ENCODE measurements at regions not wholly inside any gene's neighbourhood (a gene's known extent, or its start where the extent isn't known, plus 50 kb on each side); places are given as distances from the start of the nearest gene placed in this dataset.

DNA sequence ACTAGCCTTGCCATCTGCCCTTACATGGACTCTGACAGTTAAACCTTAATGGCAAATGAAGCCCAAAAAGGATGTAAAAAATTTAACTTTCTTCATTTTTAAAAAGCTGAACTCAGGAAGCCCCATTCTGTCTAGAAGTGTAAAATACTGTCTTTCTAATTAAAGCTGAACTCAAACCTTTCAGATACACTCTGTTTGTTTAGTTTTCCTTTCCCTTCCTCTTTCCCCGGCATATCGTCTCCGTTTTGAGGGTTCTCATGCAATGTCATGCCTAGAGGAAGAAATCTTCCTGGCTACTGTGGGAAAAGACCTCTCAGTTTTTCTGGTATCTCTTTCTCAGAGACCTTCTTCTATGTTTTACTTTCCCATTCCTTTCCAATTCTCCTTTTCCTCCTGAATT, 841.5 kb downstream of the DTWD2 start:
- TF ChIP-seq CTCF (IDR thresholded peaks at IDR 0.05) = no peak
- no peak for TF ChIP-seq ZFX (IDR thresholded peaks at IDR 0.05; ENCODE audit: borderline replicate concordance)

Data from 22Rv1 (cell line).